Stimulated activated naive CD8-positive, alpha-beta T cell treated with anti-CD3 and anti-CD28 coated beads, Interleukin-15, amount 100 ng/mL, for 72 hours (primary cell): ENCODE measurements at regions not wholly inside any gene's neighbourhood (a gene's known extent, or its start where the extent isn't known, plus 50 kb on each side); places are given as distances from the start of the nearest gene placed in this dataset.
"Not testable (repeated sequence)": the region's sequence is repeated elsewhere in the genome, so short reads cannot be mapped to it uniquely, and the experiment has no call there.

Experiments used
- ATAC-seq: fragments of 150-1000 bp; cut with Tn5 transposase; 2 replicates; pipeline ENCODE4 v1.10.0; 2021; ENCODE audit warnings: mild to moderate bottlenecking, moderate library complexity
- DNase-seq, 2 donors: peaks; one replicate each; pipeline ENCODE4 v3.0.0; 2021 to 2022
- H3K27ac Mint-ChIP-seq, 2 donors: one replicate each; pipeline ENCODE4 v1.8.0; 2022; ENCODE audit warnings: mild to moderate bottlenecking in 2 of 2, mixed read lengths in 2 of 2, moderate library complexity in 2 of 2
- H3K27me3 Mint-ChIP-seq: one replicate; pipeline ENCODE4 v1.8.0; 2022; ENCODE audit warnings: mixed read lengths
- H3K4me1 Mint-ChIP-seq: one replicate; pipeline ENCODE4 v1.8.0; 2022; ENCODE audit warnings: mild to moderate bottlenecking, mixed read lengths
- H3K4me3 Mint-ChIP-seq, 2 donors: one replicate each; pipeline ENCODE4 v1.8.0; 2022; ENCODE audit warnings: mild to moderate bottlenecking in 2 of 2, mixed read lengths in 2 of 2, moderate library complexity in 1 of 2
- H3K9me3 Mint-ChIP-seq, 2 donors: one replicate each; pipeline ENCODE4 v1.8.0; 2022; ENCODE audit warnings: mixed read lengths in 2 of 2

DNA sequence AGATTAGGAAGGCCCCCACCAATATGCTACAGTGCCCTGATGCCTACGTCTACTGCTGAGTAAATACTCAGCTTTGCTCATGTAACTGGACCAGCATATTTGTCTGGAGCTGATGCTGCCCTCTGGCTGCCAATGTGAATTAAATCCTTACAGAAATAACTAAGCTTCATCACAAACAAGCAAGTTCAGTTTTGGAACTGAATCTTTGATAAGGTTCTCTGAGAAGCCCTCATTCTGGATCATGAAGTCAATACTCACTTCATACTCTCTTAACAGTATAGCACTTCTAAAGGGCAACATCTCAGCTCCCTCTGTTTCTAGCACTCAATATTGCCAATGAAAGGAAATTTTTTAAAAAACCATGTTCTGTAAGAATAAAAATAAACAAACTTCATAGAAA, 246.7 kb downstream of the ETV1 start:
- Mint-ChIP-seq H3K4me1 (no peaks in the 10 kb centered on the region), H3K27ac (no peak overlapping the region), H3K4me3 (no peak overlapping the region), H3K27me3 (no peaks in the 10 kb centered on the region), H3K9me3 (peaks cover 0 to 4% of the 10 kb centered on the region in 2 donors)
- ATAC-seq (no peak), DNase-seq (no peak)

DNA sequence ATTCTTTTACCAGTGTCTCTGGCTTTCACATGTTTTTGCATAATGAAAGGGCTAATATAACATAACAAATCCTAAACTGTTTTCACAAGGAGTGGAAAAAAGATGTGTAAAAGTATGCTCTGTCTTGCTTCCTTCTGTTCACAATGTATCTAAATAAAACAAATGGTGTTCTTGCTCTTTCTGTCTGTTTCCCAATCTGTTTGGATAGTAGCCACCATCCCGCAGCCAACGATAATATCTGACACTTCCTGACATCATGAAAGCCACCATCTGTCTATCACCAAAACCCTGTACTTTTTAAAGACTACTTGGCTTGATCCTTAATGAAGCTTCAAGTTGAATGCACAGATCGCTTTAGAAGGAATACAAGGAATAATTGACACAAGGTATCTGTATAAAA, 246.2 kb downstream of the ETV1 start:
- ATAC-seq (no peak), DNase-seq (no peak)
- Mint-ChIP-seq H3K9me3 (peaks cover 0 to 4% of the 10 kb centered on the region in 2 donors), H3K4me1 (no peaks in the 10 kb centered on the region), H3K4me3 (no peak overlapping the region), H3K27ac (no peak overlapping the region), H3K27me3 (no peaks in the 10 kb centered on the region)

DNA sequence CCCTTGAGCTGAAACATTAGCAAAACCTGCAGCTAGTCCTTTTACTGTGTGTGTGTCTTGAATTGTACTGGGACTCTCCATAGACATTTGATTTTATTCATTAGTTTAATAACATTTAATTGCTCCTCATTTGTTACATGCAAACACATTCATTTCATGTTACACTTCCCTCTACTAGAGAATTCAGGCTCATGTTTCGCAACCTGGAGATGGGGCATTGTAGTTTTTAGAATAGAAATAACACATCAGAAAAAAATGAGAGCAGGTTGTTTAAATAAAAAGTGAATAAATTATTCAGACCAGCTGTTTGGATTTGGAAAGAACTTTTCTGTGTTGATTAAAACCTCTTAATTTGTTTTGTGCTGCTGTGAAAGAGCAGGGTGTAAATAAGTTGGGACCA, 243.9 kb downstream of the ETV1 start:
- ATAC-seq, result no peak
- no peak for DNase-seq
- Mint-ChIP-seq H3K9me3 (no peaks in the 10 kb centered on the region), H3K4me3 (no peak overlapping the region), H3K27ac (no peak overlapping the region), H3K4me1 (no peaks in the 10 kb centered on the region), H3K27me3 (no peaks in the 10 kb centered on the region)

DNA sequence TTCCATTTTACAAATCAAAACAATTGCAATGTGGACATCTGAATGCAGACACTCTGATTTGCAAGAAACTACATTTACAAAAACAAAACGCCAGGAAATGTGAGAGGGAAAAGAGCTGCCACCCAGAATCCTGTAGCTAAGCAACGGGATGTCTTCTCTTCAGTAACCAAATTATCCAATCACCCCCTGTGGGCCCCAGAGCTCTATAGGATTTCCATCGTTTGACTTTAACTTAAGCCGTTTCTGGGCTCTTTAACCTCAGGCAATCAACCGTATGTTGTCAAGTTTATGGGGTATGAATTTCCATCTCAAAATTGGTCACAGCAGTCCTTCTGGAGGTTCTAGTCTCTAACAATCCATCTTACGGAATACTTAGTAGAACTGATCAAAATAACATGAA, 240.5 kb downstream of the ETV1 start:
- Mint-ChIP-seq H3K4me3 (no peak overlapping the region), H3K9me3 (no peaks in the 10 kb centered on the region), H3K4me1 (no peaks in the 10 kb centered on the region), H3K27me3 (no peaks in the 10 kb centered on the region), H3K27ac (no peak overlapping the region)
- no peak for DNase-seq
- ATAC-seq, result no peak

DNA sequence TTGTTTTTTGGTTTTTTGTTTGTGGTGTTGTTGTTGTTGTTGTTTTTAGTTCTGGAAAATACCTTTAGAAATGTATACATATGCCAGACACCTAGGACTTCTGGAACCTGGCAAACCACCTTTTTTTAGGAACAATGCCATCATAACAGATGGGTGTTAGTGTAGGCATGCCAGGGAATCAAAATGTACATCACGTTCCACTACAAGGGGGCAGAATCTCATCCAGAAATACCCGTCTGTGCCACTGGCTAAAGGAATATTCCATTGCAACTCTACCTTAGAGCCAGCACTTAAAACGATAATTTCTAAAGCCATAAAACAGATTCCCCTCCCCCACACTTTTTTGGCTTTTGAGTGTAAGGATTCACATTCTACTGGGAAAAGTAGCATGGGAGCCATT, 239.8 kb downstream of the ETV1 start:
- no peak for ATAC-seq
- Mint-ChIP-seq H3K27ac (no peak overlapping the region), H3K4me3 (no peak overlapping the region)

DNA sequence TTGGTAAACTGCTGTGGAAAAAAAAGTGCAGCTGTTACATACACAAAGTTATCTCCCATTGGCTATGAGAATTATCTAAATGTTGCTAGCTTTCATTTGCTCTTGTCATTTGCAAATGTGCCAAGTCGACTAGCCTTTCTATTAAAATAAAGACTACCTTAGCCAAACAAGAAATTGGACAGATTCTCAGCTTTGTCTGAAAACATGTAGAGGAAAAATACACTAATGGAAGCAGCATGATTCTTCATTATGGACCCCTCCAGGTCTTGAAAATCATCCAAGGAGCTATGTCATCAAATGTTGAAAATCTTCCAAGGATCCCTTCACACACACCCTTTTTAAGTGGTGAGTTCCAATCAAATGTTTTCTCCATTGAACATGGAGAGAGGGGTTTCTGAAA, 237.7 kb downstream of the ETV1 start:
- H3K4me3 Mint-ChIP-seq, result no peak overlapping the region
- H3K27ac Mint-ChIP-seq, result no peak overlapping the region
- H3K9me3 Mint-ChIP-seq, result peaks cover 0 to 5% of the 10 kb centered on the region in 2 donors
- no peaks in the 10 kb centered on the region for H3K4me1 Mint-ChIP-seq
- DNase-seq (no peak), ATAC-seq (no peak)
- no peaks in the 10 kb centered on the region for H3K27me3 Mint-ChIP-seq

More for the DNA sequence above, 239.8 kb downstream of the ETV1 start:
- H3K9me3 Mint-ChIP-seq, result peaks cover 0 to 1% of the 10 kb centered on the region in 2 donors
- H3K27me3 Mint-ChIP-seq, result no peaks in the 10 kb centered on the region
- DNase-seq, result no peak
- H3K4me1 Mint-ChIP-seq, result no peaks in the 10 kb centered on the region

DNA sequence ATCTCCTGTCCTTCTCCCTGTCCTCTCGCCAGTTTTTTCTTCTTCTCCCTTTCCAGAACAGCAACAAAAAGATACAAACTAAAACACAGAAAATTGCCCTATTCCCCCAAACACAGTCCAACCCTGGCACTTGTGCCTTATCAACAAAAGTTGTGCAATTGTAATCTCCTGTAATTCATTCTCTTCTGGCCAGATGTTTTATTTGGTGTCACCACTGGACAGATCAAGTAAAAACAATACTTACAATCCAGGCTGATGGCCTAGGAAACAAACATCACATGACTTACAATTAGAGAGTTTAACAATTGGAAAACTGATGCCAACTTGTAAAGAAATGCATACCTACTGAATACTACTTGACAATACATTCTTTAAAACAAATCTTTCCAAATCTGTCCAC, 231.6 kb downstream of the ETV1 start:
- Mint-ChIP-seq H3K4me1 (no peaks in the 10 kb centered on the region), H3K4me3 (no peak overlapping the region), H3K9me3 (peaks cover 0 to 5% of the 10 kb centered on the region in 2 donors), H3K27me3 (no peaks in the 10 kb centered on the region), H3K27ac (no peak overlapping the region)
- DNase-seq (no peak), ATAC-seq (no peak)

DNA sequence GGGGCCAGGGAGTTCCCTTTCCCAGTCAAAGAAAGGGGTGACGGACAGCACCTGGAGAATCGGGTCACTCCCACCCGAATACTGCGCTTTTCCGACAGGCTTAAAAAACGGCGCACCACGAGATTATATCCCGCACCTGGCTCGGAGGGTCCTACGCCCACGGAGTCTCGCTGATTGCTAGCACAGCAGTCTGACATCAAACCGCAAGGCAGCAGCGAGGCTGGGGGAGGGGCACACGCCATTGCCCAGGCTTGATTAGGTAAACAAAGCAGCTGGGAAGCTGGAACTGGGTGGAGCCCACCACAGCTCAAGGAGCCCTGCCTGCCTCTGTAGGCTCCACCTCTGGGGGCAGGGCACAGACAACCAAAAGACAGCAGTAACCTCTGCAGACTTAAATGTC, 223.6 kb downstream of the ETV1 start:
- not testable (repeated sequence) for H3K4me3 Mint-ChIP-seq, ATAC-seq, H3K27ac Mint-ChIP-seq, H3K4me1 Mint-ChIP-seq, H3K27me3 Mint-ChIP-seq, DNase-seq
- peaks cover 8 to 15% of the 10 kb centered on the region in 2 donors for H3K9me3 Mint-ChIP-seq

DNA sequence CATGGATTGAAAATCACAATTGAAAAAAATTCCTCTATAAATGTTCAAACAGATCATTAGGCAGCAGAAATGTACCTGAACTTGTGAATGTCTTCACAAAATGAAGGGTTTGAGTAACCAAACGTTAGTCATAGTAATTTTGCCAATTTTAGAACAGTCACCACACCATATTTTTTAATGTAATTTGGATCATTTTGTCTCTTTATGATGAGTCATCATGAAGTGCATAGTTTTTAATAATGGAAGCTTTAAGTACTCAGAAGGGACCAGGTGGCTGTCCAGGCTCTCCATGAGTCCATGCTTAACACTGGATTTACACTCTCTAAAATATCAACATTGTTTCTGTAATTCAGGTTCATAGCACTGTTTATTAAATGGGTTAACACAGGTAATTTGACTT, 219.2 kb downstream of the ETV1 start:
- DNase-seq (no peak), ATAC-seq (no peak)
- Mint-ChIP-seq H3K27ac (no peak overlapping the region), H3K9me3 (peaks cover 2 to 6% of the 10 kb centered on the region in 2 donors), H3K4me1 (no peaks in the 10 kb centered on the region), H3K4me3 (no peak overlapping the region), H3K27me3 (no peaks in the 10 kb centered on the region)

DNA sequence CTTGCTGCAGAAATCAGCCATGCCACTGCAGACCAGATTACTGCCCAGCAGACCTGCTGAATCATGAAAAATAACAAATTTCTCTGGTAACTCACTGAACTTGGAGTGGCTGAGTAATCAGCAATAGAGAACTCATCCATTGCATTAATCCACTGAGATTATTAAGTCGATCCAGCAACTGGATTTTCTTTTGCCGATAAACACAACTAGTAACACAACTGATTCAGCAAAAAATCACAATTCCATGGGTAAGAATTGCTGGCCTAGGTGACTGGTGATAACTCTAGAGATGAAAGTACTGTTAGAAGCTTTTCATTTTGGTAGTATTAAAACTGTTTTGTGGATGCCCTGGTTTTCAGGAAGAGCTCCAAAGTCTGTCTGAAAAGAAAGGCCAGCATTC, 214.5 kb downstream of the ETV1 start:
- ATAC-seq (no peak), DNase-seq (no peak)
- H3K4me1 Mint-ChIP-seq, result no peaks in the 10 kb centered on the region
- no peaks in the 10 kb centered on the region for H3K9me3 Mint-ChIP-seq
- no peak overlapping the region for H3K4me3 Mint-ChIP-seq
- H3K27me3 Mint-ChIP-seq, result no peaks in the 10 kb centered on the region
- H3K27ac Mint-ChIP-seq, result no peak overlapping the region

DNA sequence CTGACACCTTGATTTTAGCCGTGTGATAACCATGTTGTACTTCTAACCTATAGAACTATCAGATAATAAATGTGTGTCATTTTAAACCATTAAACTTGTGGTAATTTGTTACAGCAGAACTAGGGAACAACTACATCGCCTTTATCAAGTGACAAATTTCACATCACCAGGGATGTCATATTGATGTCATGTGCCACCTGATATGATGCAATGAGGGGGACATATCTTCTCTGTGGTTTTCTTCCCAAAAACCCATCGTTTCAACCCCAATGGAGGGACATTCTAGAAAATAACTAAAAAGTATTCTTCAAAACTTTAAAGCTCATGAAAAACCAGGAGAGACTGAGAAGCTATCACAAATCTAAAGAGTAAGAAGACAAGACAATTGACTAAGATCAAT, 212.2 kb downstream of the ETV1 start:
- H3K4me3 Mint-ChIP-seq, result no peak overlapping the region
- no peaks in the 10 kb centered on the region for H3K4me1 Mint-ChIP-seq
- H3K9me3 Mint-ChIP-seq, result no peaks in the 10 kb centered on the region
- H3K27me3 Mint-ChIP-seq, result no peaks in the 10 kb centered on the region
- DNase-seq (no peak), ATAC-seq (no peak)
- H3K27ac Mint-ChIP-seq, result no peak overlapping the region

DNA sequence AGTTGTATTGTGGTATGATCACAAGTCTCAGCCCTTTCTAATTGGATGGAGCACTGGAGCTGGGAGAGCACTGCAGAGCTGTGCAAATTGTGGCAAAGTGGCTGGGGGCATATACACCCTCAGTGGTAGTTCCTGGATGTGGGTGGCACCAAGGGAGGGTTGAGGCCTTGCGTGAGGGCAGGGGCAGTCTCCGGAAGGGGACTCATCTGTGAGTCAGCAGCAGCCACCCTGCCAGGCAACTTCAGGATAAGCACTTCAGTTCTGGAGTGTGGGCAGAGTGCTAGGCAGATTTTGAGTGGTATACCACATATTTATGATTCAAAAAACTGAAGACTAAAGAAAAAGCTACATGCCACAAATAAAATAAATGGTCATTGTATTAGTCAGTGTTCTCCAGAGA, 210.5 kb downstream of the ETV1 start:
- DNase-seq (no peak), ATAC-seq (peak; percentile 35)
- Mint-ChIP-seq H3K27ac (peak overlapping the region in 1 of 2 donors; percentile 27), H3K27me3 (no peaks in the 10 kb centered on the region), H3K9me3 (no peaks in the 10 kb centered on the region), H3K4me3 (no peak overlapping the region), H3K4me1 (no peaks in the 10 kb centered on the region)

DNA sequence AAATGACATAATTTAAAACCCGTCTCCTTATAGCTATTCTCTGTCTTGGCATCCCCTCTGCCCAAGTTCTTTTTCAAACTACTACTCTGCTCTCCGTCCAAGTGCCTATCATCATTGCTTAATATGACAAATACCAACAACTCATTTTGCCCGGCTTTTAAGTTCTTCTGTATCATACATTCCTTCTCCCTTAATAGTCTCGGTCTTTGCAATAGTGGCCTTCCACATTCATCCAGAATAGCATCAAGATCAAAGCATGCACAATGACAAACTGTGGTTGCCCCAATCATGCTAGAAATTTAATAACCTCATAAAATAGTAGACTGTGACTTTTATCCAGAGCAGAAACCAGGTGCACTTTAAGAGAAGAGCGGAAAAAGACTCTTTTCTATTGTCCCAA, 198.9 kb downstream of the ETV1 start:
- Mint-ChIP-seq H3K27me3 (no peaks in the 10 kb centered on the region), H3K4me3 (no peak overlapping the region), H3K27ac (no peak overlapping the region), H3K4me1 (no peaks in the 10 kb centered on the region), H3K9me3 (no peaks in the 10 kb centered on the region)
- DNase-seq (no peak), ATAC-seq (no peak)

DNA sequence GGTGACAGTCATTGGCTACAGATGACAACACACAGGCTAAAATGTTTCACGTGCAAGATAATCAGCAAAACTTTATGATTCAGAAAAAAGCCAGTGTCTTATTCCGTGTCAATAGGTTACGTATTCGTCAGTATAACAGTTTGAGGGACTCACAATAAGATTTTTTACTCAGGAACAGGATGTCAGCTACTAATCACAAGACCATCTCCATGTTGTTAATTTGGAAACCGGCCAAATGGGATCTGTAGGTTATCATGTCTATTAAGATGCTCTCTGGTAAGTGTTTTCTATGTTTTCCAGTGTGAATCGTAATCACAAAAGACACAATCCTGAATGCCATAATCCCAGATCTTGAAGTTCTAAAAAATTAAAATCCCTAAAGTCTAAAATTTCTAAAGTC, 197.3 kb downstream of the ETV1 start:
- Mint-ChIP-seq H3K27me3 (no peaks in the 10 kb centered on the region), H3K4me1 (no peaks in the 10 kb centered on the region), H3K27ac (no peak overlapping the region), H3K4me3 (no peak overlapping the region), H3K9me3 (no peaks in the 10 kb centered on the region)
- DNase-seq, result no peak
- ATAC-seq, result no peak

DNA sequence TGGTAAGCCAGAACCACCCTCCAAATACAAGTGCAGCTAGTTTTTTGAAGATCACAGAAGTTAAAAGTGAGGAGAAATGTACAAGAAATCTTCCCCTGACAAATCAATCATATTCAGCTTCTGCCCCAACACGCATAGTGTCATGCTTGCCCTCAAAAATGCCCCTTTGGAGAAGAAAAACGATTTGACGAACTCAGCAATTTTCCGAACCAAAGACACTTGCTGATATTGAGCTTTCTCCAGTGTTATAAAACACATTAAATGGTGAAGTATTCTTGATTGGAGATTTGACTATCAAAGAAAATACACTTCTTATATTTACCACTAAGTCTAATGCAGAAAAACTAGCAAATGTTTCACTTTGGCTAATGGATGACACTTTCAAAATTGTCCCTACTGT, 195.5 kb downstream of the ETV1 start:
- Mint-ChIP-seq H3K27me3 (no peaks in the 10 kb centered on the region), H3K4me3 (no peak overlapping the region), H3K9me3 (no peaks in the 10 kb centered on the region), H3K27ac (no peak overlapping the region), H3K4me1 (no peaks in the 10 kb centered on the region)
- no peak for DNase-seq
- ATAC-seq, result no peak

DNA sequence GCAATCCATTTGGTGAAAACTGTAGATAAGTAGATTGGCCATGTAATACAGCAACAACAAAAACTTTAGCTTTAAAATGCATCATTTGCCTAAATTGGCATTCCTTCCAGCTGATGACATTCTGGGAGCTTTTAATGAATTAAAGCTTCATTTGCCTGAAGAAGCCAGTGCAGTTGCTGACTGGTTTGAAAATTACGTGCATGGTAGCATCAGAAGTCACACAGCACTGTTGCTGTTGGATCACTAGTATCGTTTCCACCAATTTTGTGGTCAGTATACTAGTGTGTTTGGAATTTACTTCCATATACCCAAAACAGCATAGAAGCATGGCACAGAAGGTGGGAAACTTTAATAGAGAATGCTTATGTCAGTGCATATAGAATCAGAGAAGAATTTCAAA, 194.9 kb downstream of the ETV1 start:
- no peak overlapping the region for H3K27ac Mint-ChIP-seq
- H3K9me3 Mint-ChIP-seq, result no peaks in the 10 kb centered on the region
- ATAC-seq, result no peak
- no peak for DNase-seq
- no peak overlapping the region for H3K4me3 Mint-ChIP-seq
- no peaks in the 10 kb centered on the region for H3K27me3 Mint-ChIP-seq
- no peaks in the 10 kb centered on the region for H3K4me1 Mint-ChIP-seq

DNA sequence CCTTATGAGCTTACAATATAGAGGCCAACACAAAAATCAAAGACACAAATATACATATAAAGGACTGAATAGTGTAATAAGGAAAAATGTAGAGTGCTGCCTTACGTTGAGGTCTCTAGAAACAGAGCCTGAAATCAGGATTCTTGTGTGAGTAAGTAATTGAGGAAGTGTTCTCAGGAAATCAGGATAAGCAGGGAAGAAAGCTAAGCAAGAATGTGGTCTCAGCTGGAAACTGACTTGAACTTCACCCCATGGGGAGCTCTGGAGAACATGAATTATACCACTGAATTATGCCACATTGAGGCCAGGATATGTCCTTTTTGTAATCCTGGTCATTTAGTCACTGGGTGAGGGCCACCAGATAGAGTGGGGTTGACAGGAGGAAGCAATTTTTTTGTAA, 191.9 kb downstream of the ETV1 start:
- Mint-ChIP-seq H3K4me3 (no peak overlapping the region), H3K27ac (no peak overlapping the region), H3K4me1 (no peaks in the 10 kb centered on the region), H3K27me3 (no peaks in the 10 kb centered on the region), H3K9me3 (peaks cover 0 to 7% of the 10 kb centered on the region in 2 donors)
- DNase-seq, result no peak
- ATAC-seq, result no peak
